ENCODE measurements at regions not wholly inside any gene's neighbourhood (a gene's known extent, or its start where the extent isn't known, plus 50 kb on each side); places are given as distances from the start of the nearest gene placed in this dataset.

DNA sequence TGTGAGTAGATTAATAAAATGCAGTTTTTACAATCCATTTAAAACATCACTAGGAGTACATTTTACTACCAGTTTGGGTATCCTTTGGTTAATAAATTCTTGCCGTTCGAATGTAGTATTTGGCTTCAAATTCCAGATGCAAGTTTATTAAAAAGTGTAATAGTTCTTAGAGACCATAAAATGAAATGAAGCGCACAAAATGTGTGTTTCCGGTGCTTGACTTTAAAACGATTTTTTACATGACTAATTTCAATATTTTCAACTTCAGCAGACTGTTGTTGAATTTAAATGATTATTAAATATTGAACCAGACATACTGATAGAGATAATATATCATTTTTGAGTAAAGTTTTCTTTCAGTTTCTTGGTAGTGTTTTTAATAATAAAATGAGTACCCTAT, 138.4 kb upstream of the NAALADL2 start (continued):
- TF ChIP-seq, protein P1, sequence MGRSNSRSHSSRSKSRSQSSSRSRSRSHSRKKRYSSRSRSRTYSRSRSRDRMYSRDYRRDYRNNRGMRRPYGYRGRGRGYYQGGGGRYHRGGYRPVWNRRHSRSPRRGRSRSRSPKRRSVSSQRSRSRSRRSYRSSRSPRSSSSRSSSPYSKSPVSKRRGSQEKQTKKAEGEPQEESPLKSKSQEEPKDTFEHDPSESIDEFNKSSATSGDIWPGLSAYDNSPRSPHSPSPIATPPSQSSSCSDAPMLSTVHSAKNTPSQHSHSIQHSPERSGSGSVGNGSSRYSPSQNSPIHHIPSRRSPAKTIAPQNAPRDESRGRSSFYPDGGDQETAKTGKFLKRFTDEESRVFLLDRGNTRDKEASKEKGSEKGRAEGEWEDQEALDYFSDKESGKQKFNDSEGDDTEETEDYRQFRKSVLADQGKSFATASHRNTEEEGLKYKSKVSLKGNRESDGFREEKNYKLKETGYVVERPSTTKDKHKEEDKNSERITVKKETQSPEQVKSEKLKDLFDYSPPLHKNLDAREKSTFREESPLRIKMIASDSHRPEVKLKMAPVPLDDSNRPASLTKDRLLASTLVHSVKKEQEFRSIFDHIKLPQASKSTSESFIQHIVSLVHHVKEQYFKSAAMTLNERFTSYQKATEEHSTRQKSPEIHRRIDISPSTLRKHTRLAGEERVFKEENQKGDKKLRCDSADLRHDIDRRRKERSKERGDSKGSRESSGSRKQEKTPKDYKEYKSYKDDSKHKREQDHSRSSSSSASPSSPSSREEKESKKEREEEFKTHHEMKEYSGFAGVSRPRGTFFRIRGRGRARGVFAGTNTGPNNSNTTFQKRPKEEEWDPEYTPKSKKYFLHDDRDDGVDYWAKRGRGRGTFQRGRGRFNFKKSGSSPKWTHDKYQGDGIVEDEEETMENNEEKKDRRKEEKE (IDR thresholded peaks at IDR 0.05) = no peak
- no peak for TF ChIP-seq WRNIP1 (IDR thresholded peaks at IDR 0.05; ENCODE audit: borderline replicate concordance, low read depth, low read length)
- no peak for TF ChIP-seq RCOR1 (conservative IDR thresholded peaks at IDR 0.05; ENCODE audit: low read depth, low read length)
- TF ChIP-seq MEF2A (IDR thresholded peaks at IDR 0.05; ENCODE audit: insufficient read depth, low read depth, low read length) = no peak
- TF ChIP-seq MTA2 (IDR thresholded peaks at IDR 0.05; ENCODE audit: low read depth) = no peak
- TF ChIP-seq, protein P2, sequence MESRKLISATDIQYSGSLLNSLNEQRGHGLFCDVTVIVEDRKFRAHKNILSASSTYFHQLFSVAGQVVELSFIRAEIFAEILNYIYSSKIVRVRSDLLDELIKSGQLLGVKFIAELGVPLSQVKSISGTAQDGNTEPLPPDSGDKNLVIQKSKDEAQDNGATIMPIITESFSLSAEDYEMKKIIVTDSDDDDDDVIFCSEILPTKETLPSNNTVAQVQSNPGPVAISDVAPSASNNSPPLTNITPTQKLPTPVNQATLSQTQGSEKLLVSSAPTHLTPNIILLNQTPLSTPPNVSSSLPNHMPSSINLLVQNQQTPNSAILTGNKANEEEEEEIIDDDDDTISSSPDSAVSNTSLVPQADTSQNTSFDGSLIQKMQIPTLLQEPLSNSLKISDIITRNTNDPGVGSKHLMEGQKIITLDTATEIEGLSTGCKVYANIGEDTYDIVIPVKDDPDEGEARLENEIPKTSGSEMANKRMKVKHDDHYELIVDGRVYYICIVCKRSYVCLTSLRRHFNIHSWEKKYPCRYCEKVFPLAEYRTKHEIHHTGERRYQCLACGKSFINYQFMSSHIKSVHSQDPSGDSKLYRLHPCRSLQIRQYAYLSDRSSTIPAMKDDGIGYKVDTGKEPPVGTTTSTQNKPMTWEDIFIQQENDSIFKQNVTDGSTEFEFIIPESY (IDR thresholded peaks at IDR 0.05) = no peak

DNA sequence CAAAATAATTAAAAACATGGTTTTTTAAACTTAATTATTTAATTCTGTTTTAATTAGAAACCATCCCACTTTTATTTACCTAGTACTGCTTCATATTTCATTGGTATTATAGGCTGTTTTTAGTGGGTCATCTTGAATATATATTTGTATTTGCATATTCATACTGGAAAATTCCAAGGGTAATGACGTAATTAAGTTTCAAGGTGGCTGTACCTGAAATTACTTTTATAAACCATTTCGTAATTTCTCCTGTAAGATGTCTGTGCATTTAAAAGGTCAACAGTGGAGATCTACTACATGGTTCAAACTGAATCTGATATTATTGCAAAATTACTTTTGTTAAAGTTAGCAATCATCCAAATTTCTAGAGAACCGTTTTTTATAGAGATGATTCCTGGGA, 133.8 kb upstream of the NAALADL2 start:
- ChIA-PET CTCF (no interaction called here), RAD21 (ENCODE audit: unreplicated experiment) (no interaction called here), POLR2A (no interaction called here), SMC1A (ENCODE audit: uncharacterized antibody, unreplicated experiment) (no interaction called here)
- no peak for ATAC-seq
- H3K79me2 ChIP-seq (ENCODE audit: control insufficient read depth, insufficient read depth, low read length) = no peaks in the 10 kb centered on the region
- no peaks in the 10 kb centered on the region for H3K27me3 ChIP-seq (replicated peaks in 1 of 2; ENCODE audit: control insufficient read depth in 2 of 2, insufficient read depth in 2 of 2, low read length in 1 of 2)
- no TSS peak for BruUV-seq (replicated peaks)
- no peak overlapping the region for H3K9ac ChIP-seq (ENCODE audit: control insufficient read depth, insufficient read depth, low read length)
- H3K4me2 ChIP-seq (ENCODE audit: control insufficient read depth, insufficient read depth) = no peak overlapping the region
- H4K20me1 ChIP-seq (ENCODE audit: control insufficient read depth, insufficient read depth) = no peaks in the 10 kb centered on the region
- in situ Hi-C loops (cut with MboI) = no loop called here
- WGBS (ENCODE audit: insufficient coverage, insufficient replicate concordance, low lambda C conversion rate, missing lambda C conversion rate) = 0% methylated on average over 3 of the region's 3 CpGs
- H2AFZ ChIP-seq (ENCODE audit: control insufficient read depth, low read depth, low read length) = no peak overlapping the region
- H3K4me3 ChIP-seq = no peak overlapping the region
- DNase-seq (ENCODE audit: low read depth, low spot score) = no peak
- no peaks in the 10 kb centered on the region for H3K4me1 ChIP-seq (ENCODE audit: control insufficient read depth, insufficient read depth, low read length)
- H3K27ac ChIP-seq (ENCODE audit: control insufficient read depth, insufficient read depth) = no peak overlapping the region
- no peaks in the 10 kb centered on the region for H3K9me3 ChIP-seq (replicated peaks; ENCODE audit: control insufficient read depth, insufficient read depth, low read length)
- intact Hi-C loops (cut with micrococcal nuclease; ENCODE audit: unreplicated experiment) = no loop called here
- H3K36me3 ChIP-seq (ENCODE audit: control insufficient read depth in 2 of 2, insufficient read depth in 2 of 2, low read length in 1 of 2) = no peaks in the 10 kb centered on the region
- FAIRE-seq = no peak
- TF ChIP-seq ZNF207 (IDR thresholded peaks at IDR 0.05; ENCODE audit: borderline replicate concordance) (no peak), BMI1 (IDR thresholded peaks at IDR 0.05; ENCODE audit: borderline replicate concordance) (no peak), HCFC1 (IDR thresholded peaks at IDR 0.05; ENCODE audit: low read length) (no peak), ZNF384 (IDR thresholded peaks at IDR 0.05; ENCODE audit: borderline replicate concordance, low read depth, low read length) (no peak), ASH2L (IDR thresholded peaks at IDR 0.05; ENCODE audit: borderline replicate concordance, low read depth) (no peak), STAT1 (conservative IDR thresholded peaks at IDR 0.05) (no peak), YY1 (IDR thresholded peaks at IDR 0.05; ENCODE audit: low read depth, low read length) (no peak), ZNF24 (IDR thresholded peaks at IDR 0.05) (no peak), ZNF217 (IDR thresholded peaks at IDR 0.05) (no peak), SMARCA5 (IDR thresholded peaks at IDR 0.05) (no peak), SMAD5 (IDR thresholded peaks at IDR 0.05; ENCODE audit: low read depth) (no peak), NRF1 (conservative IDR thresholded peaks at IDR 0.05; ENCODE audit: low read depth, low read length) (no peak), POLR2AphosphoS5 (IDR thresholded peaks at IDR 0.05; ENCODE audit: low read length) (no peak), EZH2 (IDR thresholded peaks at IDR 0.05; ENCODE audit: borderline replicate concordance, control insufficient read depth, low read depth, low read length) (no peak), MTA2 (IDR thresholded peaks at IDR 0.05; ENCODE audit: low read depth) (no peak), SPI1 (IDR thresholded peaks at IDR 0.05; ENCODE audit: borderline replicate concordance, insufficient read depth, low read depth, low read length) (no peak)
